Hepatocyte (in vitro differentiated cells): ENCODE measurements at regions not wholly inside any gene's neighbourhood (a gene's known extent, or its start where the extent isn't known, plus 50 kb on each side); places are given as distances from the start of the nearest gene placed in this dataset.

Source experiments
- DNase-seq: peaks from one replicate; pipeline ENCODE4 v3.0.0-alpha.2; 2016; ENCODE audit warnings: low spot score
- H2AFZ ChIP-seq: fragments of 200-600 bp; sonication (generic); 2 replicates; pipeline ENCODE4 v1.6.0; 2016; ENCODE audit warnings: antibody characterized with exemption, mild to moderate bottlenecking
- H3K27ac ChIP-seq: fragments of 200-600 bp; sonication (generic); 2 replicates; pipeline ENCODE4 v1.5.1; 2016; ENCODE audit warnings: mild to moderate bottlenecking
- H3K27me3 ChIP-seq: fragments of 200-600 bp; sonication (generic); 2 replicates; pipeline ENCODE4 v1.6.1; 2016
- H3K36me3 ChIP-seq: fragments of 200-600 bp; sonication (generic); replicated peaks from 2 replicates; pipeline ENCODE4 v1.5.1; 2016; ENCODE audit warnings: low read depth; ENCODE audit not compliant: insufficient read depth
- H3K4me1 ChIP-seq: fragments of 200-600 bp; sonication (generic); 2 replicates; pipeline ENCODE4 v1.5.1; 2016; ENCODE audit warnings: mild to moderate bottlenecking, moderate library complexity; ENCODE audit not compliant: insufficient read depth
- H3K4me2 ChIP-seq: fragments of 200-600 bp; sonication (generic); 2 replicates; pipeline ENCODE4 v1.6.0; 2016
- H3K4me3 ChIP-seq: fragments of 200-600 bp; sonication (generic); 2 replicates; pipeline ENCODE4 v1.5.1; 2016; ENCODE audit warnings: mild to moderate bottlenecking
- H3K79me2 ChIP-seq: fragments of 200-600 bp; sonication (generic); 2 replicates; pipeline ENCODE4 v1.6.0; 2017; ENCODE audit warnings: mild to moderate bottlenecking
- H3K9me2 ChIP-seq: fragments of 200-600 bp; sonication (generic); replicated peaks from 2 replicates; pipeline ENCODE4 v1.6.0; 2017; ENCODE audit warnings: mild to moderate bottlenecking; ENCODE audit not compliant: insufficient read depth
- H3K9me3 ChIP-seq: fragments of 200-600 bp; sonication (generic); 2 replicates; pipeline ENCODE4 v1.5.1; 2016; ENCODE audit warnings: low read depth, mild to moderate bottlenecking
- H4K20me1 ChIP-seq: fragments of 200-600 bp; sonication (generic); 2 replicates; pipeline ENCODE4 v1.6.0; 2016; ENCODE audit warnings: mild to moderate bottlenecking; ENCODE audit not compliant: insufficient read depth, poor library complexity, severe bottlenecking
- EZH2 ChIP-seq: fragments of 200-600 bp; sonication (generic); IDR thresholded peaks from 2 replicates; pipeline ENCODE4 v1.6.1; 2016; ENCODE audit warnings: antibody characterized with exemption, mild to moderate bottlenecking, borderline replicate concordance
- EZH2phosphoT487 ChIP-seq: fragments of 200-600 bp; sonication (generic); IDR thresholded peaks from one replicate; pipeline ENCODE4 v1.6.1; 2018; ENCODE audit warnings: antibody characterized with exemption, mild to moderate bottlenecking, low read depth, moderate library complexity; ENCODE audit not compliant: unreplicated experiment, severe bottlenecking
- WGBS: methylation state at CpG from one replicate; pipeline ENCODE4 v1.1.6; 2016; ENCODE audit warnings: low lambda C conversion rate; ENCODE audit errors: missing lambda C conversion rate; 5-methylcytosine and 5-hydroxymethylcytosine counted together
- TF ChIP-seq, protein P1 (sequence below): fragments of 200-600 bp; sonication (generic); IDR thresholded peaks from 2 replicates; pipeline ENCODE4 v1.5.1; 2016; ENCODE audit warnings: antibody characterized with exemption, mild to moderate bottlenecking; ENCODE audit not compliant: poor library complexity

GRCh38 chr14:53231171-53231570 lies 78.0 kb upstream of the DDHD1 start:
- Histone ChIP-seq H3K27ac (no peak overlapping the region), H3K4me2 (no peak overlapping the region), H2AFZ (no peak overlapping the region), H4K20me1 (no peaks in the 10 kb centered on the region), H3K27me3 (no peaks in the 10 kb centered on the region), H3K4me3 (no peak overlapping the region), H3K9me3 (no peaks in the 10 kb centered on the region), H3K9me2 (no peaks in the 10 kb centered on the region), H3K79me2 (no peaks in the 10 kb centered on the region), H3K4me1 (no peaks in the 10 kb centered on the region), H3K36me3 (no peaks in the 10 kb centered on the region)
- DNase-seq: no peak
- WGBS: 32% methylated on average over 3 of the region's 3 CpGs
- TF ChIP-seq EZH2 (no peak), EZH2phosphoT487 (no peak)
- TF ChIP-seq, protein P1, sequence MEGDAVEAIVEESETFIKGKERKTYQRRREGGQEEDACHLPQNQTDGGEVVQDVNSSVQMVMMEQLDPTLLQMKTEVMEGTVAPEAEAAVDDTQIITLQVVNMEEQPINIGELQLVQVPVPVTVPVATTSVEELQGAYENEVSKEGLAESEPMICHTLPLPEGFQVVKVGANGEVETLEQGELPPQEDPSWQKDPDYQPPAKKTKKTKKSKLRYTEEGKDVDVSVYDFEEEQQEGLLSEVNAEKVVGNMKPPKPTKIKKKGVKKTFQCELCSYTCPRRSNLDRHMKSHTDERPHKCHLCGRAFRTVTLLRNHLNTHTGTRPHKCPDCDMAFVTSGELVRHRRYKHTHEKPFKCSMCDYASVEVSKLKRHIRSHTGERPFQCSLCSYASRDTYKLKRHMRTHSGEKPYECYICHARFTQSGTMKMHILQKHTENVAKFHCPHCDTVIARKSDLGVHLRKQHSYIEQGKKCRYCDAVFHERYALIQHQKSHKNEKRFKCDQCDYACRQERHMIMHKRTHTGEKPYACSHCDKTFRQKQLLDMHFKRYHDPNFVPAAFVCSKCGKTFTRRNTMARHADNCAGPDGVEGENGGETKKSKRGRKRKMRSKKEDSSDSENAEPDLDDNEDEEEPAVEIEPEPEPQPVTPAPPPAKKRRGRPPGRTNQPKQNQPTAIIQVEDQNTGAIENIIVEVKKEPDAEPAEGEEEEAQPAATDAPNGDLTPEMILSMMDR: no peak

DNA sequence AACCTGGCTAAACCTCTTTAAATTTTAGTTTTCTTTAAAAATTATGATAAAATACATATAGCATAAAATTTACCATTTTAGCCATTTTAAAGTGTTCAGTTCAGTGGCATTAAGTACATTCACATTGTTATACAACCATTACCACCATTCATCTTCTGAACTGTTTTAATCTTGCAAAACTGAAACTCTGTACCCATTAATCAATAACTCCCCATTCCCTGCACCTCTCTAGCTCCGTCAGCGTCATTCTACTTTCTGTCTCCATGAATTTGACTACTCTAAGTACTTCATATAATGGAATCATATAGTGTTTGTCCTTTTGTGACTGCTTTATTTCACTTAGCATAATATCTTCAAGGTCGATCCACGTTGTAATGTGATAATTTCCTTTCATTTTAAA lies 75.8 kb upstream of the DDHD1 start:
- H3K27me3 ChIP-seq: no peaks in the 10 kb centered on the region
- H3K9me2 ChIP-seq: no peaks in the 10 kb centered on the region
- H3K27ac ChIP-seq: no peak overlapping the region
- DNase-seq: no peak
- no peaks in the 10 kb centered on the region for H3K4me1 ChIP-seq
- no peaks in the 10 kb centered on the region for H4K20me1 ChIP-seq
- TF ChIP-seq, protein P1: no peak
- TF ChIP-seq EZH2: no peak
- TF ChIP-seq EZH2phosphoT487: no peak
- H3K36me3 ChIP-seq: no peaks in the 10 kb centered on the region
- H3K4me3 ChIP-seq: no peak overlapping the region
- H2AFZ ChIP-seq: no peak overlapping the region
- no peaks in the 10 kb centered on the region for H3K79me2 ChIP-seq
- 45% methylated on average over 4 of the region's 4 CpGs for WGBS
- H3K9me3 ChIP-seq: peaks cover 7% of the 10 kb centered on the region
- H3K4me2 ChIP-seq: no peak overlapping the region

DNA sequence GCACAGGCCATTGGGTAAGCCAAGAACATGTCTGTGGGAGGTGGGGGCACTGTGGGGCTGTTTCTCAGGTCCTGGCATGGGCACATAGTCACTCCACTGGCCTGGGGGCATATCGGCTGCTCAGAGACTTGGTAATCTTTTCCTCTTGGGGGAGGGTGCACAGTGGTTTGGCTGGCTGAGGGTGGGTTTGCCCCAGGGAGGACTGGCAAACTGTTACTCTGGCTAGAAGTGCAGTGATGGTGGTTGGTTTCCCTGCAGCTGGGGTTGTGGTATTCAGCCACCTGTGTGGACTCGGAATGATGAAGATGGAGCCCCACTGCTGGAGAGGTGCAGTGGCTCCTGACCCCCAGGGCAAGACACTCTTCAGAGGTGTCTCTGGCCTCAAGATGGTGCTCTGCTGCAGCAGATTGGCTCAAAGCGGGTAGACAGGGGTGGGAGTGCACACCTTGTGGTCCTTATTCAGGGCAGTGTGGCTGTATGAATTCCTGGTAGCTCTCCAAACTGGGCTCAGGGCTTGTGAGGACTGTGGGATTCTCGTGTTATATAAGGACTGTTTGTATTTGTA lies 74.1 kb upstream of the DDHD1 start:
- TF ChIP-seq EZH2phosphoT487: no peak
- TF ChIP-seq, protein P1: no peak
- no peak for TF ChIP-seq EZH2
- no peaks in the 10 kb centered on the region for H3K79me2 ChIP-seq
- H4K20me1 ChIP-seq: no peaks in the 10 kb centered on the region
- H3K9me3 ChIP-seq: peaks cover 7% of the 10 kb centered on the region
- 91% methylated on average over 4 of the region's 4 CpGs for WGBS
- no peak for DNase-seq
- no peaks in the 10 kb centered on the region for H3K36me3 ChIP-seq
- no peaks in the 10 kb centered on the region for H3K9me2 ChIP-seq
- no peak overlapping the region for H3K4me3 ChIP-seq
- H2AFZ ChIP-seq: no peak overlapping the region
- no peak overlapping the region for H3K27ac ChIP-seq
- H3K27me3 ChIP-seq: no peaks in the 10 kb centered on the region
- no peaks in the 10 kb centered on the region for H3K4me1 ChIP-seq
- H3K4me2 ChIP-seq: no peak overlapping the region
